SU-DHL-6 (cell line): ENCODE measurements at regions not wholly inside any gene's neighbourhood (a gene's known extent, or its start where the extent isn't known, plus 50 kb on each side); places are given as distances from the start of the nearest gene placed in this dataset.

Experiments
- H2AFZ ChIP-seq: fragments of 200-600 bp; sonication (generic); 2 replicates; pipeline ENCODE4 v1.6.1; 2014; ENCODE audit warnings: low read depth, mild to moderate bottlenecking, moderate library complexity, mixed read lengths, antibody characterized with exemption, low read length; ENCODE audit not compliant: severe bottlenecking
- H3F3A ChIP-seq: fragments of 200-600 bp; shearing (Covaris generic); 2 replicates; pipeline ENCODE4 v1.6.0; 2016; ENCODE audit warnings: antibody characterized with exemption, mild to moderate bottlenecking; ENCODE audit not compliant: insufficient read depth
- H3K27ac ChIP-seq: fragments of 200-600 bp; sonication (generic); 2 replicates; pipeline ENCODE4 v1.5.1; 2016; ENCODE audit warnings: low read depth, mild to moderate bottlenecking, low read length, moderate library complexity, mixed read lengths
- H3K27me3 ChIP-seq: fragments of 200-600 bp; sonication (generic), shearing (Covaris generic); 2 replicates; pipeline ENCODE4 v1.6.0; 2014; ENCODE audit warnings: mild to moderate bottlenecking, low read length
- H3K36me3 ChIP-seq: fragments of 200-600 bp; sonication (generic); 2 replicates; pipeline ENCODE4 v1.6.1; 2014; ENCODE audit warnings: mild to moderate bottlenecking, low read length, mixed read lengths
- H3K4me2 ChIP-seq: fragments of 300-600, 200-600 bp; shearing (Covaris generic), sonication (generic); 2 replicates; pipeline ENCODE4 v1.6.0; 2014; ENCODE audit warnings: low read length, low read depth, mild to moderate bottlenecking; ENCODE audit not compliant: poor library complexity, severe bottlenecking
- H3K4me3 ChIP-seq: fragments of 200-600 bp; sonication (generic); 2 replicates; pipeline ENCODE4 v1.5.1; 2014; ENCODE audit warnings: antibody characterized with exemption, low read length, mild to moderate bottlenecking, mixed read lengths; ENCODE audit not compliant: insufficient read depth, poor library complexity, severe bottlenecking
- H3K79me2 ChIP-seq: fragments of 200-600 bp; sonication (generic); 2 replicates; pipeline ENCODE4 v1.6.1; 2014; ENCODE audit warnings: mild to moderate bottlenecking, low read length, moderate library complexity; ENCODE audit not compliant: insufficient read depth
- H3K9ac ChIP-seq: fragments of 200-600 bp; sonication (generic); 2 replicates; pipeline ENCODE4 v1.7.0; 2014; ENCODE audit warnings: mild to moderate bottlenecking, low read length
- H3K9me2 ChIP-seq: fragments of 200-600 bp; sonication (generic); replicated peaks from 2 replicates; pipeline ENCODE4 v1.6.1; 2014; ENCODE audit warnings: low read length; ENCODE audit not compliant: insufficient read depth
- H3K9me3 ChIP-seq: fragments of 200-600 bp; sonication (generic); 2 replicates; pipeline ENCODE4 v1.6.1; 2014; ENCODE audit warnings: low read length, mixed read lengths; ENCODE audit not compliant: insufficient read depth
- H4K20me1 ChIP-seq: fragments of 200-600 bp; sonication (generic); 2 replicates; pipeline ENCODE4 v1.6.1; 2014; ENCODE audit warnings: low read depth, mild to moderate bottlenecking, antibody characterized with exemption, low read length, moderate library complexity, mixed read lengths
- EZH2phosphoT487 ChIP-seq: fragments of 200-600 bp; sonication (generic), shearing (Covaris generic); conservative IDR thresholded peaks from 2 replicates; pipeline ENCODE4 v1.6.1; 2018; ENCODE audit warnings: mild to moderate bottlenecking, antibody characterized with exemption, low read length, moderate library complexity, mixed read lengths
- TF ChIP-seq, protein P1 (sequence below): fragments of 200-600 bp; sonication (generic); IDR thresholded peaks from one replicate; pipeline ENCODE4 v1.5.1; 2017; ENCODE audit warnings: antibody characterized with exemption, mild to moderate bottlenecking, low read length, moderate library complexity; ENCODE audit not compliant: insufficient read depth, poor library complexity, severe bottlenecking

DNA sequence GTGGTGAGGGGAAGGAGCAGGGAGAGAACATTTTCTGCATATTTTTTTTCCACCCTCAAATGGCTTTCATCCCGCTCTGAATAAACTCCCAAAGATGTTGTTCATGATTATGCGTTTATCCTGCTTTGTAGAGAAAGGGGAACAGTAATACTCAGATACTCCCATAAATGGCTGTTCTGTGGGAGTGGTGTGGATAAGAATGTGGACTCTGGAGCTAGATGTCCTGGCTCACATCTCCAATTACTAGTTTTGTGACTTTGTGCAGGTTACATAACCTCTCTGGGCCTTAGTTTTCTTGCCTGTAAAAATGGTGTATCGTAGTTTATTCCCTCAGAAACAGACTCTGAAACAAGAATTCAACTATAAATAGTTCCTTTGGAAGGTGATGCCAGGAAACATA, 395.4 kb upstream of the SUCLG2 start:
- Histone ChIP-seq H3K36me3 (no peaks in the 10 kb centered on the region), H3K27me3 (no peaks in the 10 kb centered on the region), H3K9me2 (no peaks in the 10 kb centered on the region), H3K9ac (no peak overlapping the region), H3K79me2 (no peaks in the 10 kb centered on the region), H2AFZ (no peak overlapping the region), H3K27ac (no peak overlapping the region), H3F3A (no peaks in the 10 kb centered on the region), H3K4me3 (no peak overlapping the region), H4K20me1 (no peaks in the 10 kb centered on the region), H3K4me2 (no peak overlapping the region), H3K9me3 (no peaks in the 10 kb centered on the region)
- no peak for TF ChIP-seq EZH2phosphoT487
- TF ChIP-seq, protein P1, sequence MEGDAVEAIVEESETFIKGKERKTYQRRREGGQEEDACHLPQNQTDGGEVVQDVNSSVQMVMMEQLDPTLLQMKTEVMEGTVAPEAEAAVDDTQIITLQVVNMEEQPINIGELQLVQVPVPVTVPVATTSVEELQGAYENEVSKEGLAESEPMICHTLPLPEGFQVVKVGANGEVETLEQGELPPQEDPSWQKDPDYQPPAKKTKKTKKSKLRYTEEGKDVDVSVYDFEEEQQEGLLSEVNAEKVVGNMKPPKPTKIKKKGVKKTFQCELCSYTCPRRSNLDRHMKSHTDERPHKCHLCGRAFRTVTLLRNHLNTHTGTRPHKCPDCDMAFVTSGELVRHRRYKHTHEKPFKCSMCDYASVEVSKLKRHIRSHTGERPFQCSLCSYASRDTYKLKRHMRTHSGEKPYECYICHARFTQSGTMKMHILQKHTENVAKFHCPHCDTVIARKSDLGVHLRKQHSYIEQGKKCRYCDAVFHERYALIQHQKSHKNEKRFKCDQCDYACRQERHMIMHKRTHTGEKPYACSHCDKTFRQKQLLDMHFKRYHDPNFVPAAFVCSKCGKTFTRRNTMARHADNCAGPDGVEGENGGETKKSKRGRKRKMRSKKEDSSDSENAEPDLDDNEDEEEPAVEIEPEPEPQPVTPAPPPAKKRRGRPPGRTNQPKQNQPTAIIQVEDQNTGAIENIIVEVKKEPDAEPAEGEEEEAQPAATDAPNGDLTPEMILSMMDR, result no peak

DNA sequence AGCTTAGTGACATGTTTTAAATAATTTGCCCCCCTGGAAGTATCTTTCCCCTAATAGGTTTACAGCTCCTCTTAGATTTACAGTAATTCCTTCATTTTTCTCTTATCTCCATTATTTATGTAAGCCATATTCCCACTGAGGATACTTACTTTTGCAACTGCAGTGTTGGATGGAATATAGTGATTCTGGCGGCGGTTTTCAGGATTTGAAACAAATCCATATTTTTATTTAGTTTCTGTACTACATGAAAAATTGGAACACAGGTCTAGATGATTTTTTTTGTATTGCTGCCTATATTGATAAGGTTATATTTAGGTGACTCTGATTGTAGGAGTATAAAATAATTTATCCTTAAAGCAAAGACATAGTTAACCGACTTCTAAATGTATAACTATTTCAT, 391.6 kb upstream of the SUCLG2 start:
- no peaks in the 10 kb centered on the region for H3K36me3 ChIP-seq
- H3K9ac ChIP-seq, result no peak overlapping the region
- no peak overlapping the region for H3K4me2 ChIP-seq
- H3F3A ChIP-seq, result no peaks in the 10 kb centered on the region
- H3K27ac ChIP-seq, result no peak overlapping the region
- H3K9me2 ChIP-seq, result no peaks in the 10 kb centered on the region
- no peaks in the 10 kb centered on the region for H3K79me2 ChIP-seq
- no peaks in the 10 kb centered on the region for H3K9me3 ChIP-seq
- H3K4me3 ChIP-seq, result no peak overlapping the region
- H2AFZ ChIP-seq, result no peak overlapping the region
- H3K27me3 ChIP-seq, result no peaks in the 10 kb centered on the region
- no peaks in the 10 kb centered on the region for H4K20me1 ChIP-seq
- TF ChIP-seq, protein P1, result no peak

DNA sequence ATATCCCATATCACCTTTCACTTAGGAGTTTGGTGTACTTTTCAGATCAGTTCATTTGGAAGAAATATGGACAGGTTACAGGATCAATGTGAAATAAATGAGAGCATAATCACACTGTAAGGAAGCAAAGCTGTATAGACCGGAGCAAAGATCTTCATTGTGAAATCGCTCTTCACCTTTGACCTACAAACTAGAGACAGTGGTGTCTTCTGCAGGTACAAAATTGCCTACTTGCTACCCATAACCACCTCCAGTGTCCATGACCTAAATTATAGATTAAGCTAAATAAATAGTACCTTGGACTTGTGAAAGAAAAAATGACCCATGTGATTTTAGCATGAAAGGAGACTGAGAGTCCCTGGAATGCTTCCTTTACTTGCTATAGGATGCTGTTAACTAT, 379.5 kb upstream of the SUCLG2 start:
- H3K36me3 ChIP-seq, result no peaks in the 10 kb centered on the region
- H3K4me3 ChIP-seq, result no peak overlapping the region
- H3K27me3 ChIP-seq, result no peaks in the 10 kb centered on the region
- TF ChIP-seq, protein P1, result no peak
- no peak for TF ChIP-seq EZH2phosphoT487
- H3K9me2 ChIP-seq, result no peaks in the 10 kb centered on the region
- no peak overlapping the region for H3K4me2 ChIP-seq
- no peaks in the 10 kb centered on the region for H4K20me1 ChIP-seq
- H3K79me2 ChIP-seq, result no peaks in the 10 kb centered on the region
- no peaks in the 10 kb centered on the region for H3F3A ChIP-seq
- H3K9ac ChIP-seq, result no peak overlapping the region
- no peak overlapping the region for H3K27ac ChIP-seq
- H2AFZ ChIP-seq, result no peak overlapping the region
- H3K9me3 ChIP-seq, result no peaks in the 10 kb centered on the region

DNA sequence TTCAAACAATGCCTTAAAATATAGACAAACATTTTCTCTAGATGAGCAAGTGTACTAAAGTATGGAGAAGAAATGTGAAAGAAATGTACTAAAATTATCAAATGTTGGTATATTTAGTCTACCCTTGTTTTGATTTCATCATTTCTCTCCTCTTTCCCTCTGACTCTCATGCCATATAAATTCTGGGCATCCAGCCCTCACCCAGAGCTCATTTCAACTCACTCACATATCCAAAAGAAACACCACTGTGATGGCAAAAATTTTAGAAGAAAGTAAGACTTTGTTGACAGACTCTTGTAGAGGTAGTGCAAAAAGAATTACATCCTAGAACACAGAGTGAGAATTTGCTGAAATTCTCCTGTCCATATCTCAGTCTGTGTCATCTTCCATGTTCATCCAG, 377.8 kb upstream of the SUCLG2 start:
- Histone ChIP-seq H2AFZ (no peak overlapping the region), H3K36me3 (no peaks in the 10 kb centered on the region), H3K9me2 (no peaks in the 10 kb centered on the region), H4K20me1 (no peaks in the 10 kb centered on the region), H3K27ac (no peak overlapping the region), H3K9me3 (no peaks in the 10 kb centered on the region), H3K4me2 (no peak overlapping the region), H3F3A (no peaks in the 10 kb centered on the region), H3K27me3 (no peaks in the 10 kb centered on the region), H3K4me3 (no peak overlapping the region), H3K9ac (no peak overlapping the region), H3K79me2 (no peaks in the 10 kb centered on the region)
- TF ChIP-seq, protein P1, result no peak
- no peak for TF ChIP-seq EZH2phosphoT487
